GM21423 (cell line): ENCODE measurements at regions not wholly inside any gene's neighbourhood (a gene's known extent, or its start where the extent isn't known, plus 50 kb on each side); places are given as distances from the start of the nearest gene placed in this dataset.
"Not testable (repeated sequence)": the region's sequence is repeated elsewhere in the genome, so short reads cannot be mapped to it uniquely, and the experiment has no call there.

Experiments used
- ATAC-seq: cut with Tn5 transposase; IDR thresholded peaks from one replicate; pipeline ENCODE4 v1.9.1; 2021; ENCODE audit warnings: mild to moderate bottlenecking, moderate library complexity; ENCODE audit not compliant: unreplicated experiment

- not testable (repeated sequence) for ATAC-seq
Observed at GRCh38 chr4:82301390-82301789, 72.4 kb downstream of the HNRNPD start.

GRCh38 chr4:82293304-82293703 lies 80.5 kb downstream of the HNRNPD start:
- peak; percentile 100 for ATAC-seq

GRCh38 chr4:82287720-82288119 lies 86.1 kb downstream of the HNRNPD start:
- no peak for ATAC-seq

GRCh38 chr4:82284858-82285805 lies 88.7 kb downstream of the HNRNPD start:
- peak; percentile 100 for ATAC-seq

GRCh38 chr4:82284475-82284857 lies 89.3 kb downstream of the HNRNPD start:
- no peak for ATAC-seq

GRCh38 chr4:82282875-82283274 lies 90.9 kb downstream of the HNRNPD start:
- ATAC-seq: no peak

- ATAC-seq: not testable (repeated sequence)
Observed at GRCh38 chr4:82279550-82279949, 94.2 kb downstream of the HNRNPD start.

- ATAC-seq: no peak
Observed at GRCh38 chr4:82276332-82276640, 97.5 kb downstream of the HNRNPD start.

GRCh38 chr4:82275431-82276331 lies 98.1 kb downstream of the HNRNPD start:
- no peak for ATAC-seq

- ATAC-seq: not testable (repeated sequence)
Observed at GRCh38 chr4:82274700-82275099, 99.1 kb downstream of the HNRNPD start.

- not testable (repeated sequence) for ATAC-seq
Observed at GRCh38 chr4:82272523-82272922, 101.3 kb downstream of the HNRNPD start.

GRCh38 chr4:82271915-82272480 lies 101.8 kb downstream of the HNRNPD start:
- ATAC-seq: not testable (repeated sequence)

GRCh38 chr4:82268826-82269193 lies 105.0 kb downstream of the HNRNPD start:
- no peak for ATAC-seq

- peak; percentile 79 for ATAC-seq
Observed at GRCh38 chr4:82268050-82268825, 105.6 kb downstream of the HNRNPD start.

GRCh38 chr4:82267506-82267905 lies 106.3 kb downstream of the HNRNPD start:
- no peak for ATAC-seq

GRCh38 chr4:82266345-82266744 lies 107.4 kb downstream of the HNRNPD start:
- ATAC-seq: no peak

- ATAC-seq: no peak
Observed at GRCh38 chr4:82261084-82261483, 112.7 kb downstream of the HNRNPD start.

- ATAC-seq: no peak
Observed at GRCh38 chr4:82260632-82261031, 113.2 kb downstream of the HNRNPD start.

- ATAC-seq: no peak
Observed at GRCh38 chr4:82256718-82257117, 117.1 kb downstream of the HNRNPD start.

GRCh38 chr4:82255657-82256056 lies 118.1 kb downstream of the HNRNPD start:
- no peak for ATAC-seq
